Mammary epithelial cell (primary cell): ENCODE measurements at regions not wholly inside any gene's neighbourhood (a gene's known extent, or its start where the extent isn't known, plus 50 kb on each side); places are given as distances from the start of the nearest gene placed in this dataset.

ENCODE experiments used
- CTCF ChIP-seq, 2 donors: IDR thresholded peaks in 1 of 2; conservative IDR thresholded peaks in 1 of 2; 2 replicates each; pipeline ENCODE4 v1.5.1; 2011 to 2012; ENCODE audit warnings: inconsistent platforms in 2 of 2, low read length in 2 of 2, mild to moderate bottlenecking in 2 of 2, control low read depth in 1 of 2, low read depth in 1 of 2; ENCODE audit not compliant: insufficient read depth in 1 of 2; ENCODE audit errors: extremely low read depth in 1 of 2
- EZH2 ChIP-seq: IDR thresholded peaks from 2 replicates; pipeline ENCODE4 v1.6.1; 2012; ENCODE audit warnings: low read length, inconsistent platforms, borderline replicate concordance

DNA sequence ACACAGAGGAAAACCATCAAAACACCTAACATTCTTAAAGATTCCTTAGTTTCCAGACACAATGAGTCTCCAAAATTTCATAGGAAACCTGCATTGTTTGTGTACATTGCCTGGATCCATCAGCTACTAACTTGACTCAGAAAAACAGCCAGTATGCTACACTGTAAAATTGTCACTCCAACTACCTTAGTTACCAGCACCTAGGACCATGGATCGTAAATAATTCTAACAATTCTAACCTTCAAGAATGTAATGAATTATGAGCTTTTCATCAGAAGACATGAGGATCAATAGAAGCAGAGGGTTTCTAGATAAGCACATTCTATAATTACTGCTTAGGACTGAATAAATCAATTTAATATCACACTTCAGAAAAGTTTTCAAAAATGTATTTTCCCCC is 851.5 kb downstream of the SORCS1 start:
- TF ChIP-seq CTCF (conservative IDR thresholded peaks at IDR 0.05 in 1 of 2, IDR thresholded peaks at IDR 0.05 in 1 of 2; ENCODE audit: extremely low read depth in 1 of 2, insufficient read depth in 1 of 2, low read depth in 1 of 2, low read length in 2 of 2) (no peak), EZH2 (no peak)
